Testis (tissue), 2 donors: ENCODE measurements at regions not wholly inside any gene's neighbourhood (a gene's known extent, or its start where the extent isn't known, plus 50 kb on each side); places are given as distances from the start of the nearest gene placed in this dataset.

Experiments
- CTCF ChIP-seq, 3 experiments: fragments of 450-650 bp in 2 of 3; fragments of 200-600 bp in 1 of 3; sonication (generic) in 1 of 3; IDR thresholded peaks; one replicate each; pipeline ENCODE4 v1.5.1; 2016 to 2019; ENCODE audit warnings: antibody characterized with exemption in 3 of 3, mild to moderate bottlenecking in 2 of 3, moderate library complexity in 1 of 3
- POLR2A ChIP-seq: fragments of 450-650 bp; IDR thresholded peaks from one replicate; pipeline ENCODE4 v1.6.1; 2017; ENCODE audit warnings: antibody characterized with exemption, mild to moderate bottlenecking, moderate library complexity

GRCh38 chr14:55747186-55747585, 167.2 kb downstream of the KTN1 start:
- TF ChIP-seq CTCF (IDR thresholded peaks at IDR 0.05) (no peak), POLR2A (no peak)
